HEK293T (cell line): ENCODE measurements at regions not wholly inside any gene's neighbourhood (a gene's known extent, or its start where the extent isn't known, plus 50 kb on each side); places are given as distances from the start of the nearest gene placed in this dataset.

ENCODE experiments used
- CTCF ChIA-PET: fragments of 350-600 bp; formaldehyde crosslinking; extraction: SDS; loops from one replicate; lab custom pipeline; 2021; ENCODE audit warnings: antibody characterized with exemption, inconsistent platforms; lab: Yijun Ruan, JAX
- POLR2A ChIA-PET: fragments of 350-600 bp; formaldehyde crosslinking; extraction: SDS; loops from one replicate; lab custom pipeline; 2020; ENCODE audit warnings: antibody characterized with exemption, inconsistent platforms; lab: Yijun Ruan, JAX
- DNase-seq: peaks from one replicate; pipeline ENCODE4 v3.0.0; 2012; ENCODE audit warnings: mixed read lengths; ENCODE audit errors: extremely low spot score
- ARNT ChIP-seq: fragments of 450-650 bp; IDR thresholded peaks from 2 replicates; pipeline ENCODE4 v1.6.1; 2017; ENCODE audit warnings: mild to moderate bottlenecking
- BHLHE40 ChIP-seq: fragments of 450-650 bp; IDR thresholded peaks from 2 replicates; pipeline ENCODE4 v1.6.1; 2016; ENCODE audit warnings: mild to moderate bottlenecking, moderate library complexity, borderline replicate concordance
- CTBP1 ChIP-seq: fragments of 450-650 bp; IDR thresholded peaks from 2 replicates; pipeline ENCODE4 v1.6.1; 2016; ENCODE audit warnings: borderline replicate concordance
- ELF4 ChIP-seq: fragments of 450-650 bp; IDR thresholded peaks from 2 replicates; pipeline ENCODE4 v1.6.1; 2017; ENCODE audit warnings: antibody characterized with exemption
- FOXA1 ChIP-seq: fragments of 450-650 bp; IDR thresholded peaks from 2 replicates; pipeline ENCODE4 v1.6.1; 2016; ENCODE audit warnings: mild to moderate bottlenecking
- FOXK2 ChIP-seq: fragments of 450-650 bp; IDR thresholded peaks from 2 replicates; pipeline ENCODE4 v1.6.1; 2016; ENCODE audit warnings: mild to moderate bottlenecking
- FOXM1 ChIP-seq: fragments of 450-650 bp; IDR thresholded peaks from 2 replicates; pipeline ENCODE4 v1.6.1; 2017; ENCODE audit warnings: mild to moderate bottlenecking, borderline replicate concordance
- HDGF ChIP-seq: fragments of 450-650 bp; IDR thresholded peaks from 2 replicates; pipeline ENCODE4 v1.6.1; 2017; ENCODE audit warnings: antibody characterized with exemption, borderline replicate concordance
- L3MBTL2 ChIP-seq: fragments of 450-650 bp; conservative IDR thresholded peaks from 2 replicates; pipeline ENCODE4 v1.6.1; 2016; ENCODE audit warnings: mild to moderate bottlenecking
- LEF1 ChIP-seq: fragments of 450-650 bp; IDR thresholded peaks from 2 replicates; pipeline ENCODE4 v1.6.1; 2017; ENCODE audit warnings: mild to moderate bottlenecking, borderline replicate concordance
- NFRKB ChIP-seq: fragments of 450-650 bp; IDR thresholded peaks from 2 replicates; pipeline ENCODE4 v1.6.1; 2016; ENCODE audit warnings: mild to moderate bottlenecking, moderate library complexity
- PKNOX1 ChIP-seq: fragments of 450-650 bp; IDR thresholded peaks from 2 replicates; pipeline ENCODE4 v1.6.1; 2016
- SP1 ChIP-seq: fragments of 450-650 bp; IDR thresholded peaks from 2 replicates; pipeline ENCODE4 v1.6.1; 2017
- SUZ12 ChIP-seq: fragments of 450-650 bp; IDR thresholded peaks from 2 replicates; pipeline ENCODE4 v1.6.1; 2016; ENCODE audit warnings: mild to moderate bottlenecking
- TARDBP ChIP-seq: fragments of 450-650 bp; IDR thresholded peaks from 2 replicates; pipeline ENCODE4 v1.6.1; 2016
- ZNF384 ChIP-seq: fragments of 450-650 bp; IDR thresholded peaks from 2 replicates; pipeline ENCODE4 v1.6.1; 2016

GRCh38 chr17:33639103-33639880 lies 346.2 kb upstream of the ASIC2 start:
- POLR2A ChIA-PET: no interaction called here
- TF ChIP-seq FOXM1 (no peak), SP1 (no peak), FOXA1 (no peak), PKNOX1 (no peak), ARNT (no peak), ZNF384 (no peak), HDGF (no peak), L3MBTL2 (no peak), BHLHE40 (no peak), ELF4 (no peak), FOXK2 (no peak), TARDBP (no peak), CTBP1 (no peak), SUZ12 (no peak), LEF1 (no peak), NFRKB (no peak)
- CTCF ChIA-PET: no interaction called here
- no peak for DNase-seq

GRCh38 chr17:33640629-33641028 lies 347.5 kb upstream of the ASIC2 start:
- POLR2A ChIA-PET: no interaction called here
- CTCF ChIA-PET: no interaction called here

GRCh38 chr17:33642002-33642401 lies 348.9 kb upstream of the ASIC2 start:
- ChIA-PET CTCF (no interaction called here), POLR2A (no interaction called here)
- DNase-seq: no peak
- TF ChIP-seq HDGF (no peak), SP1 (no peak), BHLHE40 (no peak), PKNOX1 (no peak), FOXM1 (no peak), LEF1 (no peak), ZNF384 (no peak), FOXA1 (no peak), SUZ12 (no peak), ELF4 (no peak), L3MBTL2 (no peak), TARDBP (no peak), ARNT (no peak), FOXK2 (no peak), CTBP1 (no peak), NFRKB (no peak)

More at GRCh38 chr17:33640629-33641028, 347.5 kb upstream of the ASIC2 start:
- DNase-seq: no peak
- TF ChIP-seq SP1 (no peak), ARNT (no peak), PKNOX1 (no peak), BHLHE40 (no peak), FOXM1 (no peak), ELF4 (no peak), HDGF (no peak), L3MBTL2 (no peak), FOXA1 (no peak), SUZ12 (no peak), NFRKB (no peak), FOXK2 (no peak)

- ChIA-PET POLR2A (no interaction called here), CTCF (interaction anchor here (0.5 kb wide), 1 partner anchor 14 kb away, joined by 5 read pairs; no protein-coding TSS in a partner anchor)
- TF ChIP-seq PKNOX1: no peak
- no peak for TF ChIP-seq ELF4
- no peak for TF ChIP-seq LEF1
- no peak for TF ChIP-seq ZNF384
- TF ChIP-seq ARNT: no peak
- TF ChIP-seq FOXA1: no peak
- no peak for TF ChIP-seq FOXM1
- no peak for TF ChIP-seq TARDBP
- peak; percentile 9 for DNase-seq
Observed at GRCh38 chr17:33647956-33648355, 354.9 kb upstream of the ASIC2 start.

- POLR2A ChIA-PET: no interaction called here
- TF ChIP-seq ZNF384 (no peak), NFRKB (no peak), SUZ12 (no peak), ELF4 (no peak), FOXK2 (no peak), FOXM1 (no peak), BHLHE40 (no peak), SP1 (no peak), CTBP1 (no peak), LEF1 (no peak), TARDBP (no peak), FOXA1 (no peak), PKNOX1 (no peak), HDGF (no peak), ARNT (no peak), L3MBTL2 (no peak)
- CTCF ChIA-PET: no interaction called here
- DNase-seq: no peak
Observed at GRCh38 chr17:33650304-33650703, 357.2 kb upstream of the ASIC2 start.
